Nephron (organoid): ENCODE measurements at regions not wholly inside any gene's neighbourhood (a gene's known extent, or its start where the extent isn't known, plus 50 kb on each side); places are given as distances from the start of the nearest gene placed in this dataset.

Experiments used
- H3K27ac Mint-ChIP-seq, 3 experiments: 2 replicates each; pipeline ENCODE4 v1.8.0; 2020; ENCODE audit warnings: mixed read lengths in 3 of 3, mild to moderate bottlenecking in 2 of 3, moderate library complexity in 1 of 3
- H3K27me3 Mint-ChIP-seq: 2 replicates; pipeline ENCODE4 v1.8.0; 2021; ENCODE audit warnings: low read depth, mild to moderate bottlenecking, moderate library complexity, mixed read lengths
- H3K36me3 Mint-ChIP-seq: 2 replicates; pipeline ENCODE4 v1.8.0; 2020; ENCODE audit warnings: low read depth, mixed read lengths
- H3K4me1 Mint-ChIP-seq: 2 replicates; pipeline ENCODE4 v1.8.0; 2020; ENCODE audit warnings: mixed read lengths
- H3K4me3 Mint-ChIP-seq, 3 experiments: 2 replicates each; pipeline ENCODE4 v1.8.0; 2020; ENCODE audit warnings: mild to moderate bottlenecking in 3 of 3, mixed read lengths in 3 of 3, moderate library complexity in 2 of 3
- H3K9me3 Mint-ChIP-seq: 2 replicates; pipeline ENCODE4 v1.8.0; 2020; ENCODE audit warnings: mixed read lengths
- CTCF ChIP-seq, 3 experiments: fragments of 200-600 bp; sonication (generic); IDR thresholded peaks; one replicate each; pipeline ENCODE4 v1.5.0; 2021; ENCODE audit warnings: antibody characterized with exemption in 3 of 3; ENCODE audit not compliant: unreplicated experiment in 3 of 3

GRCh38 chr12:76255692-76256091, 92.5 kb downstream of the BBS10 start:
- H3K4me1 Mint-ChIP-seq: peaks cover 12% of the 10 kb centered on the region
- H3K9me3 Mint-ChIP-seq: peaks cover 4% of the 10 kb centered on the region
- no peak overlapping the region for H3K27ac Mint-ChIP-seq
- no peak for TF ChIP-seq CTCF (IDR thresholded peaks at IDR 0.05; ENCODE audit: unreplicated experiment in 3 of 3)
- H3K36me3 Mint-ChIP-seq: no peaks in the 10 kb centered on the region
- H3K4me3 Mint-ChIP-seq: no peak overlapping the region
- peaks cover 4% of the 10 kb centered on the region for H3K27me3 Mint-ChIP-seq

GRCh38 chr12:76255281-76255680, 92.9 kb downstream of the BBS10 start:
- no peak for TF ChIP-seq CTCF (IDR thresholded peaks at IDR 0.05; ENCODE audit: unreplicated experiment in 3 of 3)
- Mint-ChIP-seq H3K36me3 (no peaks in the 10 kb centered on the region), H3K27ac (no peak overlapping the region), H3K27me3 (peaks cover 4% of the 10 kb centered on the region), H3K4me1 (peaks cover 16% of the 10 kb centered on the region), H3K9me3 (peaks cover 4% of the 10 kb centered on the region), H3K4me3 (no peak overlapping the region)

GRCh38 chr12:76252031-76252430, 96.2 kb downstream of the BBS10 start:
- no peak for TF ChIP-seq CTCF (IDR thresholded peaks at IDR 0.05; ENCODE audit: unreplicated experiment in 3 of 3)
- Mint-ChIP-seq H3K4me1 (peaks cover 21% of the 10 kb centered on the region), H3K9me3 (no peaks in the 10 kb centered on the region), H3K4me3 (no peak overlapping the region), H3K36me3 (no peaks in the 10 kb centered on the region), H3K27ac (no peak overlapping the region), H3K27me3 (no peaks in the 10 kb centered on the region)

- H3K4me1 Mint-ChIP-seq: peaks cover 36% of the 10 kb centered on the region
- H3K27me3 Mint-ChIP-seq: no peaks in the 10 kb centered on the region
- no peaks in the 10 kb centered on the region for H3K36me3 Mint-ChIP-seq
- H3K9me3 Mint-ChIP-seq: no peaks in the 10 kb centered on the region
- no peak overlapping the region for H3K4me3 Mint-ChIP-seq
- no peak for TF ChIP-seq CTCF (IDR thresholded peaks at IDR 0.05; ENCODE audit: unreplicated experiment in 3 of 3)
- no peak overlapping the region for H3K27ac Mint-ChIP-seq
These were observed 98.0 kb downstream of the BBS10 start for GRCh38 chr12:76250256-76250655.

- Mint-ChIP-seq H3K4me3 (no peak overlapping the region), H3K27me3 (no peaks in the 10 kb centered on the region), H3K9me3 (no peaks in the 10 kb centered on the region), H3K4me1 (peaks cover 40% of the 10 kb centered on the region), H3K27ac (no peak overlapping the region), H3K36me3 (no peaks in the 10 kb centered on the region)
- no peak for TF ChIP-seq CTCF (IDR thresholded peaks at IDR 0.05; ENCODE audit: unreplicated experiment in 3 of 3)
These were observed 98.7 kb downstream of the BBS10 start for GRCh38 chr12:76249501-76249900.

GRCh38 chr12:76247992-76248391, 100.2 kb downstream of the BBS10 start:
- Mint-ChIP-seq H3K9me3 (no peaks in the 10 kb centered on the region), H3K27me3 (no peaks in the 10 kb centered on the region), H3K36me3 (no peaks in the 10 kb centered on the region), H3K4me1 (peaks cover 43% of the 10 kb centered on the region), H3K4me3 (no peak overlapping the region), H3K27ac (no peak overlapping the region)
- TF ChIP-seq CTCF (IDR thresholded peaks at IDR 0.05; ENCODE audit: unreplicated experiment in 3 of 3): no peak
